ENCODE measurements at regions not wholly inside any gene's neighbourhood (a gene's known extent, or its start where the extent isn't known, plus 50 kb on each side); places are given as distances from the start of the nearest gene placed in this dataset.

- Mint-ChIP-seq H3K4me1 (no peaks in the 10 kb centered on the region), H3K9me3 (no peaks in the 10 kb centered on the region), H3K36me3 (ENCODE audit: low read depth) (no peaks in the 10 kb centered on the region), H3K27me3 (ENCODE audit: insufficient read depth, low read depth, poor library complexity) (no peaks in the 10 kb centered on the region), H3K27ac (no peak overlapping the region), H3K4me3 (no peak overlapping the region)
- Histone ChIP-seq H3K27me3 (ENCODE audit: insufficient read depth) (no peaks in the 10 kb centered on the region), H4K20me1 (replicated peaks; ENCODE audit: insufficient read depth) (no peaks in the 10 kb centered on the region), H2AFZ (no peak overlapping the region), H3K4me2 (no peak overlapping the region), H3K79me2 (replicated peaks; ENCODE audit: insufficient read depth) (no peaks in the 10 kb centered on the region), H3F3A (replicated peaks; ENCODE audit: low read depth) (no peaks in the 10 kb centered on the region), H3K4me3 (no peak overlapping the region), H3K27ac (ENCODE audit: low read depth) (no peak overlapping the region), H3K36me3 (ENCODE audit: insufficient read depth) (no peaks in the 10 kb centered on the region), H3K9me2 (ENCODE audit: insufficient read depth) (no peaks in the 10 kb centered on the region), H3K4me1 (ENCODE audit: insufficient read depth) (no peaks in the 10 kb centered on the region)
- ATAC-seq, result no peak
- TF ChIP-seq ETS1 (IDR thresholded peaks at IDR 0.05) (no peak), ZNF331 (CRISPR knock-in tag; IDR thresholded peaks at IDR 0.05; ENCODE audit: low read depth) (no peak), ZNF114 (CRISPR knock-in tag; IDR thresholded peaks at IDR 0.05) (no peak), CREB1 (CRISPR knock-in tag; IDR thresholded peaks at IDR 0.05; ENCODE audit: low read depth) (no peak), JUNB (IDR thresholded peaks at IDR 0.05; ENCODE audit: unreplicated experiment) (no peak), EZH2phosphoT487 (IDR thresholded peaks at IDR 0.05; ENCODE audit: unreplicated experiment) (no peak)
- TF ChIP-seq, protein P1, sequence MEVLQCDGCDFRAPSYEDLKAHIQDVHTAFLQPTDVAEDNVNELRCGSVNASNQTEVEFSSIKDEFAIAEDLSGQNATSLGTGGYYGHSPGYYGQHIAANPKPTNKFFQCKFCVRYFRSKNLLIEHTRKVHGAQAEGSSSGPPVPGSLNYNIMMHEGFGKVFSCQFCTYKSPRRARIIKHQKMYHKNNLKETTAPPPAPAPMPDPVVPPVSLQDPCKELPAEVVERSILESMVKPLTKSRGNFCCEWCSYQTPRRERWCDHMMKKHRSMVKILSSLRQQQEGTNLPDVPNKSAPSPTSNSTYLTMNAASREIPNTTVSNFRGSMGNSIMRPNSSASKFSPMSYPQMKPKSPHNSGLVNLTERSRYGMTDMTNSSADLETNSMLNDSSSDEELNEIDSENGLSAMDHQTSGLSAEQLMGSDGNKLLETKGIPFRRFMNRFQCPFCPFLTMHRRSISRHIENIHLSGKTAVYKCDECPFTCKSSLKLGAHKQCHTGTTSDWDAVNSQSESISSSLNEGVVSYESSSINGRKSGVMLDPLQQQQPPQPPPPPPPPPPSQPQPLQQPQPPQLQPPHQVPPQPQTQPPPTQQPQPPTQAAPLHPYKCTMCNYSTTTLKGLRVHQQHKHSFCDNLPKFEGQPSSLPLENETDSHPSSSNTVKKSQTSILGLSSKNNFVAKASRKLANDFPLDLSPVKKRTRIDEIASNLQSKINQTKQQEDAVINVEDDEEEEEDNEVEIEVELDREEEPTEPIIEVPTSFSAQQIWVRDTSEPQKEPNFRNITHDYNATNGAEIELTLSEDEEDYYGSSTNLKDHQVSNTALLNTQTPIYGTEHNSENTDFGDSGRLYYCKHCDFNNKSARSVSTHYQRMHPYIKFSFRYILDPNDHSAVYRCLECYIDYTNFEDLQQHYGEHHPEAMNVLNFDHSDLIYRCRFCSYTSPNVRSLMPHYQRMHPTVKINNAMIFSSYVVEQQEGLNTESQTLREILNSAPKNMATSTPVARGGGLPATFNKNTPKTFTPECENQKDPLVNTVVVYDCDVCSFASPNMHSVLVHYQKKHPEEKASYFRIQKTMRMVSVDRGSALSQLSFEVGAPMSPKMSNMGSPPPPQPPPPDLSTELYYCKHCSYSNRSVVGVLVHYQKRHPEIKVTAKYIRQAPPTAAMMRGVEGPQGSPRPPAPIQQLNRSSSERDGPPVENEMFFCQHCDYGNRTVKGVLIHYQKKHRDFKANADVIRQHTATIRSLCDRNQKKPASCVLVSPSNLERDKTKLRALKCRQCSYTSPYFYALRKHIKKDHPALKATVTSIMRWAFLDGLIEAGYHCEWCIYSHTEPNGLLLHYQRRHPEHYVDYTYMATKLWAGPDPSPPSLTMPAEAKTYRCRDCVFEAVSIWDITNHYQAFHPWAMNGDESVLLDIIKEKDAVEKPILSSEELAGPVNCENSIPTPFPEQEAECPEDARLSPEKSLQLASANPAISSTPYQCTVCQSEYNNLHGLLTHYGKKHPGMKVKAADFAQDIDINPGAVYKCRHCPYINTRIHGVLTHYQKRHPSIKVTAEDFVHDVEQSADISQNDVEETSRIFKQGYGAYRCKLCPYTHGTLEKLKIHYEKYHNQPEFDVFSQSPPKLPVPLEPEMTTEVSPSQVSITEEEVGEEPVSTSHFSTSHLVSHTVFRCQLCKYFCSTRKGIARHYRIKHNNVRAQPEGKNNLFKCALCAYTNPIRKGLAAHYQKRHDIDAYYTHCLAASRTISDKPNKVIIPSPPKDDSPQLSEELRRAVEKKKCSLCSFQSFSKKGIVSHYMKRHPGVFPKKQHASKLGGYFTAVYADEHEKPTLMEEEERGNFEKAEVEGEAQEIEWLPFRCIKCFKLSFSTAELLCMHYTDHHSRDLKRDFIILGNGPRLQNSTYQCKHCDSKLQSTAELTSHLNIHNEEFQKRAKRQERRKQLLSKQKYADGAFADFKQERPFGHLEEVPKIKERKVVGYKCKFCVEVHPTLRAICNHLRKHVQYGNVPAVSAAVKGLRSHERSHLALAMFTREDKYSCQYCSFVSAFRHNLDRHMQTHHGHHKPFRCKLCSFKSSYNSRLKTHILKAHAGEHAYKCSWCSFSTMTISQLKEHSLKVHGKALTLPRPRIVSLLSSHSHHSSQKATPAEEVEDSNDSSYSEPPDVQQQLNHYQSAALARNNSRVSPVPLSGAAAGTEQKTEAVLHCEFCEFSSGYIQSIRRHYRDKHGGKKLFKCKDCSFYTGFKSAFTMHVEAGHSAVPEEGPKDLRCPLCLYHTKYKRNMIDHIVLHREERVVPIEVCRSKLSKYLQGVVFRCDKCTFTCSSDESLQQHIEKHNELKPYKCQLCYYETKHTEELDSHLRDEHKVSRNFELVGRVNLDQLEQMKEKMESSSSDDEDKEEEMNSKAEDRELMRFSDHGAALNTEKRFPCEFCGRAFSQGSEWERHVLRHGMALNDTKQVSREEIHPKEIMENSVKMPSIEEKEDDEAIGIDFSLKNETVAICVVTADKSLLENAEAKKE (CRISPR knock-in tag; IDR thresholded peaks at IDR 0.05), result no peak
- DNase-seq (ENCODE audit: low spot score), result no peak
These were observed 57.9 kb upstream of the S1PR1 start for GRCh38 chr1:101178688-101179491.

Data from GM23338 (cell line).